HG02981 (cell line): ENCODE measurements at regions not wholly inside any gene's neighbourhood (a gene's known extent, or its start where the extent isn't known, plus 50 kb on each side); places are given as distances from the start of the nearest gene placed in this dataset.

Source experiments
- ATAC-seq: cut with Tn5 transposase; IDR thresholded peaks from one replicate; pipeline ENCODE4 v1.9.1; 2021; ENCODE audit warnings: mild to moderate bottlenecking, moderate library complexity; ENCODE audit not compliant: unreplicated experiment

DNA sequence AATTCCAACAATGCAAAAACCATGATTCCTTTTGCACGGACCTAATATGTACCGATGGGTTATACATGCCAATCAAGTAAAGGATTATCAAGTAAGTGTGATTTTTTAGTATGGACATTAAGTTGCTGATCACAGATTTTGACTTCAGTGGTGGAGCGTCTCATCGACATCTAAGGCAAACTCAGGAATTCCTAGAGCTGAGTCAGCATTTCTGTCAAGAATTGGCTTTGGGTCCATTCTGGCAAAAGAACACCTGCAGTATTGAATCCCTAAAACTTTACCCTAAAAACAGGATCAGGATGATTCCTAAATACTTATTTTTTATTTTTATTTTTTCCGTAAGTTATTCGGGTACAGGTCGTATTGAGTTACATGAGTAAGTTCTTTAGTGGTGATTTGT lies 83.6 kb downstream of the HPGD start:
- ATAC-seq = no peak

- ATAC-seq = no peak
Observed at GRCh38 chr4:174437749-174438148, 84.5 kb downstream of the HPGD start.

DNA sequence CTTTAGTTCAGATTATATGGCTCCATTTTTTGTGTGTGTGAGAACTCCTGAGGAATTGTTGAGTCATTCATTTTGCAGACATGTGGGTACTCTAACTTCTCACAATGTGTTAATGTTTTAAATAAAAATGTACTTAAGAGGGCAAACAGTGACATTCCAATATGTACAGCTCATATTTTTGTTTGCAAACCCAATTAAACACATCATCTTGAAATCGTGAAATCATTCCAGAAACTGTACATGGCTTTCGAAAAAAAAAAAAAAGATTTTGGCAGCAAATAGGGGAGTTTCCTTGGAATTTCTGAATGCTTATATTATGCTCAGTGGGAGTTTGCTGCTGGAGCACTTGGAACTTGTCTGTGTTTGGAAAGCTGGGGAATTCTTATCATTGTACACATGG lies 85.0 kb downstream of the HPGD start:
- no peak for ATAC-seq

GRCh38 chr4:174436377-174436776 lies 85.9 kb downstream of the HPGD start:
- ATAC-seq = no peak

GRCh38 chr4:174435974-174436373 lies 86.3 kb downstream of the HPGD start:
- ATAC-seq = no peak

DNA sequence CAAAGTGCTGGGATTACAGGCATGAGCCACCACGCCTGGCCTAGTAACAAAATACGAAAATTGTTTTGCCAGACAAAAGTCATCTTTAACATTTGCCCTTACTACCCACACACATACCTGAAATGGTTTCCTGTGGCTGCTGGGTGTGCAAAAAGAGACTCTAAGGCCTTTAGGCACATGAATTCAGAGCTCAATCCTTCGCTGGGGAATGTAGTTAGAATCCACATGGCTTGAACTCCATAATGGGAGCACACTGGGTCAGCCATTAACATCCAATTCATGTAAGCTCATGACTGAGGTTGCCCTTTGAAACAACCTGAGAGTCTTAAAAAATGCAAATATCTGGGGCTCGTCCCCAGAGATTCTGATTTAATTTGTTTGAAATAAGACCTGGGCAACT lies 87.8 kb downstream of the HPGD start:
- ATAC-seq = no peak

DNA sequence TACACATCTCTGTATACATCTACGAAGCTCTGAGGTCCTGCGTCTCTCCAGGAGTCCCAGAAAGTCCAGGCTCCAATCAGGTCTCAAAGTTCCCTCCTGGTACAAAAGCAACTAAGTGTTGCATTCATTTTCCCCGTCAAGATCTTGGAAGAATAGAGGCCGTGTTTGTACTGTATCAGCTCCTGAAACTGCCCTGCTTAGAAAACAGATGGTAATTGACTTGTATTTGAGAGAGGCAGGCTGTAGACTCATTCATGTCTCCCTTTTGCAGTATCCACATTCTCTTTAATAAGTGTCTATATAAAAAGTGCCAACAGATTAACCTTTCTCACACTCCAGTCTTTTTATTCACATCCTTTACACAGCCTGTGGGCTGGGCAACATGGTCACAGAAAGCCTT lies 91.7 kb downstream of the HPGD start:
- no peak for ATAC-seq

DNA sequence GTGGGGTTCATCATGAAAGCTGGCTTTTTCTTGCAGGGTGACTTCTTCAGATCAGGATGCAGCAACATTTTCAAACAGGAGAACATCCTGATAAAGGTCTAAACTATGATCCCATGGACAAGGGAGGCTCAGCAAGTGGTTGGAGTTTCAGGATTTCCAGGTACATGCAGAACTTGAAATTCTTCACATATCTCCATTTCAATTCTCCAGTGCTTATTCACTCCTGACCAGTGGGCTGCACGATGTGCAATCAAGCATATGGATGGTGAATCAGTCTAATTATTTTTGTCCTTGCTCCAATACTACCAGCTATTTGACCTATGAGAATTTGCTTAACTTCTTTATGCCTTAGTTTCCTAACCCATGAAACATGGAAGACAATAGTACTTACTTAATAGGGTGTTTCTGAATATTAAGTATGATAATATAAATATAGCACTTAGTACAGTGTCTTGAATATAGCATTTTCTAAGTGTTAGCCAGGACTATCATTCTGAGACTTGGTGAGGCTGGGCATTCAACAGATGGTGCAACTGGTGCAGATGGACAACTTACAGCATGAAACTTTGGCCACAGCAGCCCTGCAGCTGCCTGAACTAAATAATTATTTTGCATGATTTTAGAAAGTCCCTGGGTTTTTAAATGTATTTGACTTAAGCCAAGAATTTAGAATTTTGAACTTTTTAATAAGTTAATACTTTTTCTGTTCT lies 92.4 kb downstream of the HPGD start:
- no peak for ATAC-seq

- ATAC-seq = no peak
Observed at GRCh38 chr4:174427571-174428140, 94.6 kb downstream of the HPGD start.

GRCh38 chr4:174425669-174426068 lies 96.6 kb downstream of the HPGD start:
- no peak for ATAC-seq

- peak; percentile 64 for ATAC-seq
Observed at GRCh38 chr4:174423257-174423944, 98.9 kb downstream of the HPGD start.

GRCh38 chr4:174422893-174423256 lies 99.4 kb downstream of the HPGD start:
- no peak for ATAC-seq

GRCh38 chr4:174420316-174420715 lies 102.0 kb downstream of the HPGD start:
- no peak for ATAC-seq

- no peak for ATAC-seq
Observed at GRCh38 chr4:174418640-174419212, 103.6 kb downstream of the HPGD start.

GRCh38 chr4:174408841-174409552 lies 113.3 kb downstream of the HPGD start:
- ATAC-seq = no peak

GRCh38 chr4:174406383-174406782 lies 115.9 kb downstream of the HPGD start:
- ATAC-seq = no peak

DNA sequence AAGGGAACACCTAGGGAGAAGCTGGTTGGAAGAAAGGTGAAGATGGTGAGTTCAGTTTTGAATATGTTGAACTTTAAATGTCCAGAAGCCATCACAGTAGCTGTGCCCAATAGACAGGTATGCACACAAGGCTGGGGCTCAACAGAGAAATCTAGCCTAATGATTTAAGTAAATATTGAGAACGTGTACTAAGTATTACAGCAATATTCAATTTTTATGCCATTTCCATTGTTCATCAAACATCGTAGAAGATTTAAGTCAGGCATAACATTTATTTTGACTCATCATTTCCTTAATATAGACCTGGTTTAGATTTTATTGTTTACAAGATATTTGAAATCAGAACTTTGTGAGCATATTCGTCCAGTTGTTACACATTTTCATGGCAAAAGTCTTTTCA lies 116.4 kb downstream of the HPGD start:
- ATAC-seq = no peak

DNA sequence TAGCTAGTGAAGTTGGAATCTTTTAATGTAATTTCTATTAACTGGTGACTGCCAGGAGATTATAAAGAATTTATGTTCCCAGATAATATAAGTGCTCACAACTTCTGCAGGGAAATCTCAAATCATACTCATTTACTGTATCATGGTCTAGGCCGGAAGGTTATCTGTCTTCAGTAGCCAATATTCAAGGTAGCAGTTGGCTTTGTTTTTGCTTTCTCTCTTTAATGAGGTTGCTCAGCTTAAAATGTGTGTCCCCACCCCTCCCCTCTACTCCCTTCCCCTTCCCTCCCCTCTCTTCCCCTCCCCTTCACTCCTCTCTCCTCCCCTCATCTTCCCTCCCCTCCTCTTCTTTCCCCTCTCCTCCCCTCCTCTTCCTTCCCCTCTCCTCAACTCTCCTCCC lies 117.6 kb downstream of the HPGD start:
- ATAC-seq = no peak

DNA sequence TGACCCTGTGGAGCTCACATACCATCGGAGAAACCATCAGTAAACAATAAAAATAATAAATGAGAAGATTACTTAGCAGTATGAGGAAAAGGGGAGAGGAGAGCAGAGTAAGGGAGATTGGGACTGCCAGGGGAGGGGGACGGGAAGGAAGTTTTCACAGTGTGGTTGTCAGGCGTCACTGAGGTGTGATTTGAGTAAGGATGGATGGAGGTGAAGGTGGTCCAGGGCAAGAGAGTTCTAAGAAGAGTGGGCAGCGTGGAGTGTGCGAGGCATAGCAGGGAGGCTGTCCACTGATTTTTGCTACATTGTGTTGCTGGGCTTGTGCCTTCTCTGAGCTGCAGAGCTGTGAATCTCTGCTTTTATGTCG lies 119.1 kb downstream of the HPGD start:
- no peak for ATAC-seq

- no peak for ATAC-seq
Observed at GRCh38 chr4:174402470-174403176, 118.9 kb downstream of the CEP44 start.
